Breast epithelium (tissue), 4 donors: ENCODE measurements at regions not wholly inside any gene's neighbourhood (a gene's known extent, or its start where the extent isn't known, plus 50 kb on each side); places are given as distances from the start of the nearest gene placed in this dataset.

Experiments
- DNase-seq, 2 donors: peaks; one replicate each; pipeline ENCODE4 v3.0.0-alpha.2; 2019; ENCODE audit warnings: low spot score in 2 of 2
- H3K27ac ChIP-seq, 2 donors: fragments of 200-600 bp; sonication (generic) in 1 of 2; one replicate each; pipeline ENCODE4 v1.5.1; 2016 to 2019; ENCODE audit warnings: mild to moderate bottlenecking in 1 of 2
- H3K27me3 ChIP-seq, 2 donors: fragments of 200-600 bp; sonication (generic) in 1 of 2; one replicate each; pipeline versions ENCODE4 v1.5.1 to v1.6.0; 2017 to 2019; ENCODE audit warnings: control low read depth in 1 of 2, mild to moderate bottlenecking in 1 of 2
- H3K36me3 ChIP-seq: fragments of 200-600 bp; one replicate; pipeline ENCODE4 v1.5.1; 2019
- H3K4me1 ChIP-seq, 2 donors: fragments of 200-600 bp; sonication (generic); one replicate each; pipeline ENCODE4 v1.5.1; 2016 to 2019; ENCODE audit warnings: control low read depth in 1 of 2
- H3K4me3 ChIP-seq, 3 donors: fragments of 200-600 bp; sonication (generic); 1 replicate in 2 of 3; 2 replicates in 1 of 3; pipeline ENCODE4 v1.5.1; 2016 to 2019; ENCODE audit warnings: mild to moderate bottlenecking in 3 of 3, moderate library complexity in 2 of 3
- H3K9me3 ChIP-seq, 2 donors: fragments of 200-600 bp; sonication (generic) in 1 of 2; one replicate each; pipeline ENCODE4 v1.5.1; 2016 to 2019; ENCODE audit warnings: control low read depth in 1 of 2
- CTCF ChIP-seq, 3 donors: fragments of 450-650 bp; IDR thresholded peaks; one replicate each; pipeline ENCODE4 v1.5.1; 2016 to 2017; ENCODE audit warnings: antibody characterized with exemption in 3 of 3, mild to moderate bottlenecking in 3 of 3, moderate library complexity in 3 of 3
- POLR2A ChIP-seq: fragments of 450-650 bp; IDR thresholded peaks from one replicate; pipeline ENCODE4 v1.6.1; 2016; ENCODE audit warnings: antibody characterized with exemption, mild to moderate bottlenecking, moderate library complexity
- POLR2AphosphoS5 ChIP-seq, 3 donors: sonication (generic); formaldehyde crosslinking; IDR thresholded peaks; one replicate each; pipeline ENCODE4 v1.6.1; 2017; ENCODE audit warnings: antibody characterized with exemption in 3 of 3
- intact Hi-C: fragments of 100-400 bp; cut with DNase I; formaldehyde crosslinking; loops from one replicate; pipeline ENCODE4 v1.15.1; 2023; ENCODE audit warnings: low total_unique reads

GRCh38 chr5:60374409-60374808, 325.6 kb downstream of the DEPDC1B start:
- Histone ChIP-seq H3K27me3 (no peaks in the 10 kb centered on the region), H3K4me3 (no peak overlapping the region), H3K27ac (no peak overlapping the region), H3K9me3 (no peaks in the 10 kb centered on the region), H3K36me3 (no peaks in the 10 kb centered on the region), H3K4me1 (no peaks in the 10 kb centered on the region)
- no peak for DNase-seq
- intact Hi-C loops: no loop called here
- no peak for TF ChIP-seq POLR2A
- TF ChIP-seq CTCF (IDR thresholded peaks at IDR 0.05): no peak
- no peak for TF ChIP-seq POLR2AphosphoS5 (IDR thresholded peaks at IDR 0.05)

- no peaks in the 10 kb centered on the region for H3K36me3 ChIP-seq
- no peak overlapping the region for H3K4me3 ChIP-seq
- intact Hi-C loops: no loop called here
- no peaks in the 10 kb centered on the region for H3K4me1 ChIP-seq
- DNase-seq: no peak
- TF ChIP-seq POLR2AphosphoS5 (IDR thresholded peaks at IDR 0.05) (no peak), POLR2A (no peak), CTCF (IDR thresholded peaks at IDR 0.05) (no peak)
- H3K27ac ChIP-seq: no peak overlapping the region
- H3K9me3 ChIP-seq: no peaks in the 10 kb centered on the region
- H3K27me3 ChIP-seq: no peaks in the 10 kb centered on the region
Measured at GRCh38 chr5:60372786-60373185, 327.2 kb downstream of the DEPDC1B start.

GRCh38 chr5:60371065-60371464, 328.9 kb downstream of the DEPDC1B start:
- Histone ChIP-seq H3K9me3 (no peaks in the 10 kb centered on the region), H3K27me3 (no peaks in the 10 kb centered on the region), H3K36me3 (no peaks in the 10 kb centered on the region), H3K4me3 (no peak overlapping the region), H3K4me1 (no peaks in the 10 kb centered on the region), H3K27ac (no peak overlapping the region)
- intact Hi-C loops: no loop called here
- no peak for TF ChIP-seq POLR2A
- no peak for TF ChIP-seq CTCF (IDR thresholded peaks at IDR 0.05)
- no peak for TF ChIP-seq POLR2AphosphoS5 (IDR thresholded peaks at IDR 0.05)
- no peak for DNase-seq

- Histone ChIP-seq H3K36me3 (no peaks in the 10 kb centered on the region), H3K27me3 (no peaks in the 10 kb centered on the region), H3K4me1 (no peaks in the 10 kb centered on the region), H3K4me3 (no peak overlapping the region), H3K9me3 (no peaks in the 10 kb centered on the region), H3K27ac (no peak overlapping the region)
- intact Hi-C loops: no loop called here
- no peak for DNase-seq
- TF ChIP-seq POLR2A (no peak), POLR2AphosphoS5 (IDR thresholded peaks at IDR 0.05) (no peak), CTCF (IDR thresholded peaks at IDR 0.05) (no peak)
Measured at GRCh38 chr5:60370508-60370907, 329.5 kb downstream of the DEPDC1B start.

- Histone ChIP-seq H3K36me3 (no peaks in the 10 kb centered on the region), H3K9me3 (no peaks in the 10 kb centered on the region), H3K27me3 (no peaks in the 10 kb centered on the region), H3K4me1 (no peaks in the 10 kb centered on the region), H3K4me3 (no peak overlapping the region), H3K27ac (no peak overlapping the region)
- DNase-seq: no peak
- intact Hi-C loops: no loop called here
- TF ChIP-seq CTCF (IDR thresholded peaks at IDR 0.05) (no peak), POLR2AphosphoS5 (IDR thresholded peaks at IDR 0.05) (no peak), POLR2A (no peak)
Measured at GRCh38 chr5:60369391-60369790, 330.6 kb downstream of the DEPDC1B start.
